ENCODE measurements at regions not wholly inside any gene's neighbourhood (a gene's known extent, or its start where the extent isn't known, plus 50 kb on each side); places are given as distances from the start of the nearest gene placed in this dataset.

DNA sequence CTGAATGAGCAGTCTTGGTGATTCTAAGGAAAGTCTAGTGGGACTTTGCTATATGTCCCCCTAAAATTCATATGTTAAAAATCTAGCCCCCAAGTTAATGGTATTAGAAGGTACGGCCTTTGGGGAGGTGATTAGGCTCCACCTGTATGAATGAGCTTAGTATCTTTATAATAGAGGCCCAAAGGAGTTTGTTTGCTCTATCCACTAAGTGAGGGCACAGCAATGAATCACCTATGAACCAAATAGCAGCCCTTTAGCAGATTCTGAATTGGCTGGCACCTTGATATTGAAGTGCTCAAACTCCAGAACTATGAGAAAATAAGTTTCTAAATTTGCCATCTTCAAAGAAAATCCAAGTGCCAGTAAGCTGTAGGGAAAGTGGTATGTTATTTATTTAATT is 187.9 kb downstream of the SUCNR1 start (continued):
- TF ChIP-seq, protein P1, sequence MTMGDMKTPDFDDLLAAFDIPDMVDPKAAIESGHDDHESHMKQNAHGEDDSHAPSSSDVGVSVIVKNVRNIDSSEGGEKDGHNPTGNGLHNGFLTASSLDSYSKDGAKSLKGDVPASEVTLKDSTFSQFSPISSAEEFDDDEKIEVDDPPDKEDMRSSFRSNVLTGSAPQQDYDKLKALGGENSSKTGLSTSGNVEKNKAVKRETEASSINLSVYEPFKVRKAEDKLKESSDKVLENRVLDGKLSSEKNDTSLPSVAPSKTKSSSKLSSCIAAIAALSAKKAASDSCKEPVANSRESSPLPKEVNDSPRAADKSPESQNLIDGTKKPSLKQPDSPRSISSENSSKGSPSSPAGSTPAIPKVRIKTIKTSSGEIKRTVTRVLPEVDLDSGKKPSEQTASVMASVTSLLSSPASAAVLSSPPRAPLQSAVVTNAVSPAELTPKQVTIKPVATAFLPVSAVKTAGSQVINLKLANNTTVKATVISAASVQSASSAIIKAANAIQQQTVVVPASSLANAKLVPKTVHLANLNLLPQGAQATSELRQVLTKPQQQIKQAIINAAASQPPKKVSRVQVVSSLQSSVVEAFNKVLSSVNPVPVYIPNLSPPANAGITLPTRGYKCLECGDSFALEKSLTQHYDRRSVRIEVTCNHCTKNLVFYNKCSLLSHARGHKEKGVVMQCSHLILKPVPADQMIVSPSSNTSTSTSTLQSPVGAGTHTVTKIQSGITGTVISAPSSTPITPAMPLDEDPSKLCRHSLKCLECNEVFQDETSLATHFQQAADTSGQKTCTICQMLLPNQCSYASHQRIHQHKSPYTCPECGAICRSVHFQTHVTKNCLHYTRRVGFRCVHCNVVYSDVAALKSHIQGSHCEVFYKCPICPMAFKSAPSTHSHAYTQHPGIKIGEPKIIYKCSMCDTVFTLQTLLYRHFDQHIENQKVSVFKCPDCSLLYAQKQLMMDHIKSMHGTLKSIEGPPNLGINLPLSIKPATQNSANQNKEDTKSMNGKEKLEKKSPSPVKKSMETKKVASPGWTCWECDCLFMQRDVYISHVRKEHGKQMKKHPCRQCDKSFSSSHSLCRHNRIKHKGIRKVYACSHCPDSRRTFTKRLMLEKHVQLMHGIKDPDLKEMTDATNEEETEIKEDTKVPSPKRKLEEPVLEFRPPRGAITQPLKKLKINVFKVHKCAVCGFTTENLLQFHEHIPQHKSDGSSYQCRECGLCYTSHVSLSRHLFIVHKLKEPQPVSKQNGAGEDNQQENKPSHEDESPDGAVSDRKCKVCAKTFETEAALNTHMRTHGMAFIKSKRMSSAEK (CRISPR knock-in tag; IDR thresholded peaks at IDR 0.05; ENCODE audit: borderline replicate concordance): no peak
- TF ChIP-seq AR (CRISPR knock-in tag; IDR thresholded peaks at IDR 0.05) (no peak), NFYB (CRISPR knock-in tag; conservative IDR thresholded peaks at IDR 0.05; ENCODE audit: low read depth) (no peak), NFE2L1 (CRISPR knock-in tag; IDR thresholded peaks at IDR 0.05) (no peak), GRHL2 (CRISPR knock-in tag; IDR thresholded peaks at IDR 0.05; ENCODE audit: insufficient replicate concordance, severe bottlenecking) (no peak), E2F1 (CRISPR knock-in tag; IDR thresholded peaks at IDR 0.05) (no peak), ZNF263 (CRISPR knock-in tag; IDR thresholded peaks at IDR 0.05; ENCODE audit: low read depth) (no peak), FOXP4 (CRISPR knock-in tag; IDR thresholded peaks at IDR 0.05) (no peak)
- TF ChIP-seq, protein P2, sequence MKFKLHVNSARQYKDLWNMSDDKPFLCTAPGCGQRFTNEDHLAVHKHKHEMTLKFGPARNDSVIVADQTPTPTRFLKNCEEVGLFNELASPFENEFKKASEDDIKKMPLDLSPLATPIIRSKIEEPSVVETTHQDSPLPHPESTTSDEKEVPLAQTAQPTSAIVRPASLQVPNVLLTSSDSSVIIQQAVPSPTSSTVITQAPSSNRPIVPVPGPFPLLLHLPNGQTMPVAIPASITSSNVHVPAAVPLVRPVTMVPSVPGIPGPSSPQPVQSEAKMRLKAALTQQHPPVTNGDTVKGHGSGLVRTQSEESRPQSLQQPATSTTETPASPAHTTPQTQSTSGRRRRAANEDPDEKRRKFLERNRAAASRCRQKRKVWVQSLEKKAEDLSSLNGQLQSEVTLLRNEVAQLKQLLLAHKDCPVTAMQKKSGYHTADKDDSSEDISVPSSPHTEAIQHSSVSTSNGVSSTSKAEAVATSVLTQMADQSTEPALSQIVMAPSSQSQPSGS (CRISPR knock-in tag; IDR thresholded peaks at IDR 0.05; ENCODE audit: borderline replicate concordance, low read depth): no peak

DNA sequence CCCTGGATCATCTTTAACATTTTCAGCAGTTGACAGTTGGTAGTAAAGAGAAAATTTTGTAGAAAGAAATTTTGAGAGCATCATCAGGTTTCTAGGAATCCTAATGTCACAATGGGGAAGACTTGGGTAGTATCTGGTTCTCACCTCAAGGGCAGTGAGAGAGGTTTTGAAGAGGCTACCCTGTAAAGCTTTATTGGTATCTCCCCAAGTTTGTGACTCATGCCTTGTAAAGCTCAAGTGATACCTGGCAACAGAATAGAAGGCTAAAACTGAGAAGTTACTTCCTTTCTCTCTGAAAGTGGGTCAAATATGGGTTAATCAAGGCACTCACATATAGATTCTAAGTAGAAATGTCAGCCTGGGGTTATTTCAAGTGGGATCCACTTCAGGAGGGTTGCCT is 196.4 kb downstream of the SUCNR1 start:
- CTCF ChIA-PET: interaction anchor here (1.0 kb wide), 1 partner anchor 374 kb away, joined by 5 read pairs; no protein-coding TSS in a partner anchor
- no peak for DNase-seq (ENCODE audit: low spot score)
- ATAC-seq: no peak
- H3K9me3 Mint-ChIP-seq: no peaks in the 10 kb centered on the region
- no peak overlapping the region for H3K27ac Mint-ChIP-seq
- no peak overlapping the region for H3K4me3 Mint-ChIP-seq
- no peaks in the 10 kb centered on the region for H3K36me3 Mint-ChIP-seq
- POLR2A ChIA-PET: interaction anchor here (0.6 kb wide), 1 partner anchor 403 kb away, joined by 4 read pairs; no protein-coding TSS in a partner anchor
- H3K4me1 Mint-ChIP-seq: no peaks in the 10 kb centered on the region
- no peaks in the 10 kb centered on the region for H3K27me3 Mint-ChIP-seq (ENCODE audit: low read depth)
- TF ChIP-seq KAT7 (CRISPR knock-in tag; IDR thresholded peaks at IDR 0.05; ENCODE audit: borderline replicate concordance) (no peak), TEAD4 (CRISPR knock-in tag; IDR thresholded peaks at IDR 0.05) (no peak), PRRX2 (CRISPR knock-in tag; IDR thresholded peaks at IDR 0.05) (no peak), HMGA2 (CRISPR knock-in tag; IDR thresholded peaks at IDR 0.05) (no peak), FOXP4 (CRISPR knock-in tag; IDR thresholded peaks at IDR 0.05) (no peak), CBFB (CRISPR knock-in tag; IDR thresholded peaks at IDR 0.05; ENCODE audit: low read depth) (no peak), ZSCAN18 (CRISPR knock-in tag; IDR thresholded peaks at IDR 0.05) (no peak), JAZF1 (CRISPR knock-in tag; IDR thresholded peaks at IDR 0.05) (no peak), FOXJ3 (CRISPR knock-in tag; IDR thresholded peaks at IDR 0.05; ENCODE audit: borderline replicate concordance) (no peak), TCF7 (CRISPR knock-in tag; IDR thresholded peaks at IDR 0.05; ENCODE audit: low read depth) (no peak), ZNF219 (CRISPR knock-in tag; IDR thresholded peaks at IDR 0.05; ENCODE audit: borderline replicate concordance) (no peak)
- TF ChIP-seq, protein P3, sequence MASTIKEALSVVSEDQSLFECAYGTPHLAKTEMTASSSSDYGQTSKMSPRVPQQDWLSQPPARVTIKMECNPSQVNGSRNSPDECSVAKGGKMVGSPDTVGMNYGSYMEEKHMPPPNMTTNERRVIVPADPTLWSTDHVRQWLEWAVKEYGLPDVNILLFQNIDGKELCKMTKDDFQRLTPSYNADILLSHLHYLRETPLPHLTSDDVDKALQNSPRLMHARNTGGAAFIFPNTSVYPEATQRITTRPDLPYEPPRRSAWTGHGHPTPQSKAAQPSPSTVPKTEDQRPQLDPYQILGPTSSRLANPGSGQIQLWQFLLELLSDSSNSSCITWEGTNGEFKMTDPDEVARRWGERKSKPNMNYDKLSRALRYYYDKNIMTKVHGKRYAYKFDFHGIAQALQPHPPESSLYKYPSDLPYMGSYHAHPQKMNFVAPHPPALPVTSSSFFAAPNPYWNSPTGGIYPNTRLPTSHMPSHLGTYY (CRISPR knock-in tag; IDR thresholded peaks at IDR 0.05): no peak
